T-helper 17 cell (primary cell): ENCODE measurements at regions not wholly inside any gene's neighbourhood (a gene's known extent, or its start where the extent isn't known, plus 50 kb on each side); places are given as distances from the start of the nearest gene placed in this dataset.
"Not testable (repeated sequence)": the region's sequence is repeated elsewhere in the genome, so short reads cannot be mapped to it uniquely, and the experiment has no call there.

Experiments used
- ATAC-seq: fragments of 150-1000 bp; cut with Tn5 transposase; 2 replicates; pipeline ENCODE4 v1.10.0; 2021; ENCODE audit warnings: mild to moderate bottlenecking, moderate library complexity
- DNase-seq, 3 donors: peaks; one replicate each; pipeline versions ENCODE4 v3.0.0 to v3.0.0-alpha.2; 2020 to 2021
- H3K9me3 ChIP-seq: one replicate; pipeline ENCODE4 v1.7.0; 2013; ENCODE audit warnings: low read length, mild to moderate bottlenecking; ENCODE audit not compliant: control insufficient read depth, poor library complexity, severe bottlenecking
- H3K27ac Mint-ChIP-seq: one replicate; pipeline ENCODE4 v1.8.0; 2022; ENCODE audit warnings: mild to moderate bottlenecking, moderate library complexity, mixed read lengths
- H3K27me3 Mint-ChIP-seq: one replicate; pipeline ENCODE4 v1.8.0; 2022; ENCODE audit warnings: mixed read lengths
- H3K36me3 Mint-ChIP-seq: one replicate; pipeline ENCODE4 v1.8.0; 2022; ENCODE audit warnings: low read depth, mixed read lengths
- H3K4me1 Mint-ChIP-seq: one replicate; pipeline ENCODE4 v1.8.0; 2022; ENCODE audit warnings: mild to moderate bottlenecking, mixed read lengths
- H3K4me3 Mint-ChIP-seq: one replicate; pipeline ENCODE4 v1.8.0; 2022; ENCODE audit warnings: mild to moderate bottlenecking, moderate library complexity, mixed read lengths

GRCh38 chr3:33942483-33943150, 144.2 kb downstream of the PDCD6IP start:
- H3K27ac Mint-ChIP-seq, result no peak overlapping the region
- no peaks in the 10 kb centered on the region for H3K4me1 Mint-ChIP-seq

DNA sequence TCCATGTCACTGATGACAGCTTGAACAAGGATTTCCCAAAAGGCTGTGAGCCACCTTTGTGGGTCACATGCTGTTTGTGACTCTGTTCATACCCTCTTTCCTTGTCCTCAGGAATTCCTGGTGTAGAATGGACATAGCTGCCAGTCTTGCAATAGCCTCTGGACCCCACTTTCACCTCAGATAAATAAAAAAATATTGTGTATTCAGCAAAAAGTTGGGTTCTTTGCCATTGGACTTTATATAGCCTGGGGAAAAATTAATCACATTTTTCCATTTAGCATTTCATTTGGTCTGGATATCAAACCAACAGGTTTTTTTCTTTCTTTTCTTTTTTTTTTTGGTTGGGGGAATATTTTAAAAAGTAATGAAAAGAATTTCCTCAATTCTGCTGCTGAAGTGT, 144.8 kb downstream of the PDCD6IP start:
- Mint-ChIP-seq H3K4me3 (no peak overlapping the region), H3K27ac (no peak overlapping the region), H3K36me3 (no peaks in the 10 kb centered on the region), H3K27me3 (peaks cover 15% of the 10 kb centered on the region), H3K4me1 (no peaks in the 10 kb centered on the region)
- DNase-seq (no peak), ATAC-seq (no peak)
- H3K9me3 ChIP-seq, result no peaks in the 10 kb centered on the region

More at GRCh38 chr3:33942483-33943150, 144.2 kb downstream of the PDCD6IP start:
- Mint-ChIP-seq H3K27me3 (peaks cover 18% of the 10 kb centered on the region), H3K4me3 (no peak overlapping the region), H3K36me3 (no peaks in the 10 kb centered on the region)
- H3K9me3 ChIP-seq, result no peaks in the 10 kb centered on the region
- DNase-seq (no peak), ATAC-seq (no peak)

DNA sequence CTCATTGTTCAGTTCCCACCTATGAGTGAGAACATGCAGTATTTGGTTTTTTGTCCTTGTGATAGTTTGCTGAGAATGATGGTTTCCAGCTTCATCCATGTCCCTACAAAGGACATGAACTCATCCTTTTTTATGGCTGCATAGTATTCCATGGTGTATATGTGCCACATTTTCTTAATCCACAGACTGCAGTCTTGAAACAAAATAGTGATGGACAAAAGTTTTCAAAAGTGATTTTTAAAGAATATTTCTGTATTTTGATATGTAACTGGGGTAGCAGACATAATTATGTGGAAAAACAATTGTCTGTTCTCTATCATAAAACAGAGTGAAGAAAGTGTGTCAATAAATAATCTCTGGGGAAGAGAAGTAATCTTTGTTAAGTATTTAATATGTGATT, 148.2 kb downstream of the PDCD6IP start:
- ATAC-seq, H3K4me3 Mint-ChIP-seq, H3K9me3 ChIP-seq, H3K27ac Mint-ChIP-seq, H3K4me1 Mint-ChIP-seq, DNase-seq, H3K36me3 Mint-ChIP-seq: not testable (repeated sequence)
- peaks cover 22% of the 10 kb centered on the region for H3K27me3 Mint-ChIP-seq

DNA sequence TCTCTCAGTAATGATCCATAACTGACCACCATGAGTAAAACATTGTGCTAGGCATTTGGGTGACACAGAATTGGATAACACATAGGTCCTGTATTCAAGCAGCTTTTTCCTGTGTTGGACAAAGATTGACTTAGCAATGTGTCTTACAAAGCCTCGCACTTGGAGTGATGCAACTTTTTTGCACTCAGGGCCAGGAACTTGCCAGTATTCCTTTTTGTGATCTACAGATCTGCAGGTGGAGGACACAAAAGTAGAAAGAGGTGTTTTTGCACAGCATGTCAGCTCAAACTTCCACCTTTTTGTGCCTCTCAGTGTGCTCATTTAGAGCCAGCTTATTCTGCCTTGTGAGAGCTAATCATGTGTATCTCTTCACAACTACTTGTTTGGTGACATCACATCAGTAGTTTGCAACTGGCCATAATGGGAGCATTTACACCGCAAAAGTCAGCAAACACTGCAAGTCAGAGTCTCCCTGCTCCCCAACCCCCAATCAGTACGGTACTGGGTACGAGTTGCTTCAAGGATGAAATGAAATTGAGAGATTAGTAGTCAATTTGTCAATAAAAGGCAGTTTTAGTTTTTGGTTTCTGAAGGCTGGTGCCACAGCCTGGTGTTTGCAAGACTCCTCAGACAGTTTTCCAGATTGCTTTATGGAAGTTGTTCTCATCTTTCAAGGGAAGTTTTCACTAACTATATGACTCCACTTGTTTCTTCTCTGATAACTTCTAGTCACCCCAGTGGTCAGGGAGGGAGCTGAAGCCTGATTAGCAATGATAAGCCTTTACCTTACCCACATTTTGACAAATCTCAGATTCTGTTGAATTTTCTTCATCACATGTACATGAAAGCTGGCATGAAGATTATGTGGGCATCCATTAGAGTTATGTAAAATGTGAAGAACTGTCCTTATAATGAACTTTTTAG, 149.1 kb downstream of the PDCD6IP start:
- no peak for ATAC-seq
- Mint-ChIP-seq H3K36me3 (no peaks in the 10 kb centered on the region), H3K4me1 (no peaks in the 10 kb centered on the region), H3K4me3 (no peak overlapping the region), H3K27me3 (peaks cover 25% of the 10 kb centered on the region), H3K27ac (no peak overlapping the region)
- no peaks in the 10 kb centered on the region for H3K9me3 ChIP-seq
- no peak for DNase-seq

DNA sequence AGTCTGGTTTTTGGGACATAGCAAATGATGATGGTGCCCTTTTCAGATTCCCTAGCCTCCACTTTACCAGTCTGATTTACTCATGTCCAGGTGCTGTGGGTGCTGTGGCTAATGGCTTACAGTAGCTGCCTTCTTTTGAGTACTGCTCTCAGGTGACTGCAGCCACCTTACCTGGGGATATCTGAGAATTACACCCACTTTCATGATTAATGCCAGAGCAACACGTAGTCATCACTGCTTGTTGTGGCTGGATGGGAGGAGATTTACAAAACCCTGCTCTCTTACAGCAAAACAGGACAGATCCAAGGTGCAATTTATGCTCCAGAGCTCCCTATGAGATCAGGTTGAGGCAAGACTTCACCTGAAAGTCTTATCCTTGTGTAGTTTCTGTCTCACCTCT, 150.6 kb downstream of the PDCD6IP start:
- DNase-seq, result no peak
- Mint-ChIP-seq H3K4me3 (no peak overlapping the region), H3K4me1 (no peaks in the 10 kb centered on the region), H3K36me3 (no peaks in the 10 kb centered on the region), H3K27ac (no peak overlapping the region), H3K27me3 (peaks cover 21% of the 10 kb centered on the region)
- H3K9me3 ChIP-seq, result no peaks in the 10 kb centered on the region
- no peak for ATAC-seq

DNA sequence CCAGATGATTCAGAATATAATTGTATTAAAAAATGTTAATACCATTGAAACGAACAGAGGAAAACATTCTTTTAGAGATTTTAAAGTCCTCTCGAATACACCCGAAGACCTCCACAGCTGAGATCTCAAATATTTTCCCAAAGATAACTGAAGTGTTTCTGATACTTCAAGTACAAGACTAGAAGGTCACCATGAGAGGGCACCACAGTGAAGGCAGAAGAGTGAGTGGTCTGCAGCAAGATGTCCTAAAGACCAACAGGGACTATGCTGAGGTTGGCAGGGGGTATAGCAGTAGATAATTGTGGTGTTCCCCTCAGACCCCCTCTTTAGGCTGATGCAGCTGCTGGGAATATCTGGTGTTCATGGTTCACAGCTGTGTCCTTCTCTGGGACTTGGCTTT, 156.5 kb downstream of the PDCD6IP start:
- no peaks in the 10 kb centered on the region for H3K9me3 ChIP-seq
- DNase-seq (no peak), ATAC-seq (no peak)
- no peaks in the 10 kb centered on the region for H3K4me1 Mint-ChIP-seq
- no peak overlapping the region for H3K4me3 Mint-ChIP-seq
- peaks cover 20% of the 10 kb centered on the region for H3K27me3 Mint-ChIP-seq
- no peak overlapping the region for H3K27ac Mint-ChIP-seq
- H3K36me3 Mint-ChIP-seq, result no peaks in the 10 kb centered on the region

DNA sequence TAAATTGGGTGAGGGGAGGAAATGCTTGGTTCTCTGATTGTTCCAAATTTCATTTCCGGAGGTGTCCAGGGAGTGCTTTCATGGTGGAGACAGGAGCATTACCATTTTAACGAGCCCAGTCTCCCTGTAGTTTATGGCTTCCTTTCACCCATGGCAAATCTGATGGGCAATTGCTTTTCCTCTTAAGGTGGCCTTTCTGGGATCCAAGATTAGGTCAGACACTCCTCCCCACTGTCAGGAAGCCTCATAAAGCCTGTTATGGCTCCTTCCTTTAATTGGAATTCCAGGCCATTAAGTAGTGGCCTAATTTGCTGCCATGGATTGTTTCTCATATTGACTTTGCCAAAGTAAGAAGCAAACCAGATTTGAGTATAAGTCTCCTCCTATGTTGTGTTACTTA, 157.8 kb downstream of the PDCD6IP start:
- no peak for ATAC-seq
- H3K27ac Mint-ChIP-seq, result no peak overlapping the region
- H3K36me3 Mint-ChIP-seq, result no peaks in the 10 kb centered on the region
- no peak overlapping the region for H3K4me3 Mint-ChIP-seq
- H3K4me1 Mint-ChIP-seq, result no peaks in the 10 kb centered on the region
- no peak for DNase-seq
- peaks cover 21% of the 10 kb centered on the region for H3K27me3 Mint-ChIP-seq
- H3K9me3 ChIP-seq, result no peaks in the 10 kb centered on the region

- Mint-ChIP-seq H3K4me3 (no peak overlapping the region), H3K27ac (no peak overlapping the region), H3K27me3 (peaks cover 16% of the 10 kb centered on the region), H3K36me3 (no peaks in the 10 kb centered on the region), H3K4me1 (no peaks in the 10 kb centered on the region)
- ATAC-seq (no peak), DNase-seq (no peak)
- H3K9me3 ChIP-seq, result no peaks in the 10 kb centered on the region
Measured at GRCh38 chr3:33956776-33957175, 158.3 kb downstream of the PDCD6IP start.

DNA sequence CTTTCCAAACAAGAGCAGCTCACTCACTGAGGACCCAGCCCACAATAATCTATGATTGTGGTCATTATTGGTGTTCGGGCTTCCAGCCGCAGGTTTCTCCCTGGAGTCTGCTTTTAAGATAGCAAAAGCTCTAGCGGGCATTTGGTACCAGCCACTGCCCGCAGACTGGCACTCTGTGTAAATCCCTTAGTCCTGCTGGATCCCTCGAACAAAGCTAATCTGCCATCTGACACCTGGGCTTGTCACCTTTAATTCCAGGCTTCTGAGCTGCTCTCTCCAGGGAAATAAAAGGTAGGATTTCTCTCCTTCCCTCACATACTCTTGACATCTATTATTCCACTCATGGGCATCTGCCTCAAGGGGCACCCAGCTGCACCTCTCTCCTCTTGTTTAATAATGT, 158.7 kb downstream of the PDCD6IP start:
- no peak overlapping the region for H3K27ac Mint-ChIP-seq

GRCh38 chr3:33958661-33959060, 160.2 kb downstream of the PDCD6IP start:
- Mint-ChIP-seq H3K36me3 (no peaks in the 10 kb centered on the region), H3K4me3 (no peak overlapping the region), H3K4me1 (no peaks in the 10 kb centered on the region), H3K27me3 (peaks cover 14% of the 10 kb centered on the region), H3K27ac (no peak overlapping the region)
- no peaks in the 10 kb centered on the region for H3K9me3 ChIP-seq
- DNase-seq, result no peak
- ATAC-seq, result no peak

More for the DNA sequence above, 158.7 kb downstream of the PDCD6IP start:
- Mint-ChIP-seq H3K4me1 (no peaks in the 10 kb centered on the region), H3K36me3 (no peaks in the 10 kb centered on the region), H3K27me3 (peaks cover 14% of the 10 kb centered on the region), H3K4me3 (no peak overlapping the region)
- H3K9me3 ChIP-seq, result no peaks in the 10 kb centered on the region
- DNase-seq (no peak), ATAC-seq (no peak)

- no peak overlapping the region for H3K27ac Mint-ChIP-seq
- no peaks in the 10 kb centered on the region for H3K4me1 Mint-ChIP-seq
- peaks cover 14% of the 10 kb centered on the region for H3K27me3 Mint-ChIP-seq
- no peaks in the 10 kb centered on the region for H3K36me3 Mint-ChIP-seq
- H3K9me3 ChIP-seq, result no peaks in the 10 kb centered on the region
- DNase-seq (no peak), ATAC-seq (no peak)
- no peak overlapping the region for H3K4me3 Mint-ChIP-seq
Measured at GRCh38 chr3:33962396-33962795, 164.0 kb downstream of the PDCD6IP start.

- not testable (repeated sequence) for H3K27me3 Mint-ChIP-seq, ATAC-seq, H3K4me3 Mint-ChIP-seq, H3K9me3 ChIP-seq, H3K27ac Mint-ChIP-seq, H3K4me1 Mint-ChIP-seq, DNase-seq, H3K36me3 Mint-ChIP-seq
Measured at GRCh38 chr3:33970180-33970579, 171.8 kb downstream of the PDCD6IP start.

GRCh38 chr3:33971055-33971454, 172.6 kb downstream of the PDCD6IP start:
- Mint-ChIP-seq H3K27me3 (peaks cover 5% of the 10 kb centered on the region), H3K4me3 (no peak overlapping the region), H3K27ac (no peak overlapping the region), H3K4me1 (no peaks in the 10 kb centered on the region), H3K36me3 (no peaks in the 10 kb centered on the region)
- no peak for ATAC-seq
- H3K9me3 ChIP-seq, result no peaks in the 10 kb centered on the region
- DNase-seq, result no peak
